Globus pallidus (tissue), 1 donor: ENCODE measurements at regions not wholly inside any gene's neighbourhood (a gene's known extent, or its start where the extent isn't known, plus 50 kb on each side); places are given as distances from the start of the nearest gene placed in this dataset.
"Not testable (repeated sequence)": the region's sequence is repeated elsewhere in the genome, so short reads cannot be mapped to it uniquely, and the experiment has no call there.

Source experiments
- DNase-seq: peaks from one replicate; pipeline ENCODE4 v3.0.0-alpha.2; 2015; ENCODE audit warnings: low spot score

DNA sequence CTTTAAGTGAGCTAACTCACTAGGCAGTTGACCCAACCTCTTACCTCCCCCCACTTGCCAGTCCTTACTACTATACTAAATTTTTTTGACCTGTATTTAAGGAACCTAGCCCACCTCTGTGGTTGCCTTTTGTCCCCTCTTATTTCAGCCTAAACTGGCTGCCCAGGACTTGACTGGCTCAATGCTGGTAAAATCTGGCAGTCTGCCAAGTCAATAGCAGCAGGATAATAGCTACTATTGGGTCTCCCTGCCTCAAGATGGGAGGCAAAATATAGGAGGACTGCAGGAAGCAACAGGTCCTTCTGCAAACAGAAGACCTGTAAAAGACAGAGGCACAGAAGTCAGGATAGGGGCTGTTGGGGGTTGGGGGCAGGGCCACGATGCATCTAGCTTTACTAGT, 144.2 kb upstream of the POGK start:
- no peak for DNase-seq

DNA sequence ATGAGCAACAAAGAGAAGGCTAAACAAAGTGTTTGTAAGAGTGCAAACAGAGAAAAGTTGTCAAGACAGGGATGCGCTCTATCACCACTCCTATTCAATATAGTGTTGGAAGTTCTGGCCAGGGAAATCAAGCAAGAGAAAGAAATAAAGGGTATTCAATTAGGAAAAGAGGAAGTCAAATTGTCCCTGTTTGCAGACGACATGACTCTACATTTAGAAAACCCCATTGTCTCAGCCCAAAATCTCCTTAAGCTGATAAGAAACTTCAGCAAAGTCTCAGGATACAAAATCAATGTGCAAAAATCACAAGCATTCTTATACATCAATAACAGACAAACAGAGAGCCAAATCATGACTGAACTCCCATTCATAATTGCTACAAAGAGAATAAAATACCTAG, 143.4 kb upstream of the POGK start:
- DNase-seq: not testable (repeated sequence)

DNA sequence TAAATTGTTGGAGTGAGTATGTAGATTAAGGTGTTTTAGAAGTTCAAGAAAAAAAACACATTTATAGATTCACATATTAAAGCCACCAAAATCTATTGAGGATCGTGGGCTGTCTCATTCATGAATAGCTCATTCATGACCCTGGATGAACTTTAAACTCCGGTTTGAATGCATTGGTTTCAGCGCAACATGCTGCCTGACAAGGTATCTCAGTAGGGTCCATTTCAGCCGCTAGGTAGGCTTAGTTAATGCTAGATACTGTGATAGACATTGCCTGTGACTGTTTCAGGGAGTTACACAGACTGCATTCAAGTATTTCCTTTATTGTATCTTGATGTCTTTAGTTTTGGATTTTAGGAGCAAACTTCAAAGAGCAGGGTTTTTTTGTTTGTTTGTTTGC, 140.5 kb upstream of the POGK start:
- DNase-seq: no peak

DNA sequence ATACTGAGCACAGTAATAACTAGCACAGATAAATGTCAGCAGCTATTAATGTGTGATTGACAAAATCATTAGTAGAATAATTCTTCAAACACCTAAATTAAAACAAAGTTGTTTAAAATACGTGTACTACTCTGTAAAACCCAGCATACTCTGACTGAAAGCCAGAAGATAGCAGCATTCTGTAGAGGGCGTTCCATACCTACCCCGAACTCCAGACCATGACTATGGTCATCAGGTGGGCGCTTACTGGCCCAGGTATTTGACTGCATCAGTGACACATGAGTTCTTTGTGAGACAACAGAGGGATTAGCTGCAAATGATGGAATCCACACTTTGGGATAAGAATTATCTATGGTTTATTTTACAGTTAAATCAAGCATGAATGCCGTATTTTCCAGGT, 139.7 kb upstream of the POGK start:
- no peak for DNase-seq

DNA sequence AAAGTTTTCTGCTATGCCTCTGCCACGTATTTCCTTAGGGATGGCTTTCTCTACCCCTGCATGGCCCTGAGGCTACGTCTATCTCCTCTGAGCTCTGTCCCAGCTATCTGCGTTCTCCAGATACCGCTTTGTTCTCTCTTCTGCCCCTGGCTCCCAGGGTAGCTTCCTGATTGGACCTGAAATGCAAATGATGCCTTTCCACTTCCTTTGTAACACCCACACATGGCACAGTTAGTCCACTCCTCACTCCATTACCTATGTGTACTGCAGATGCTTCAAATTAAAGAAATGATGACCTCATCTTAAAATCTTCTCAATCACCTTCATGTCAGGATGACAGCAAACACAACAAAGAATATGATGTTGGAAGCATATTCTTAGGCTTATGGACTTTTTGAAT, 138.6 kb upstream of the POGK start:
- no peak for DNase-seq

DNA sequence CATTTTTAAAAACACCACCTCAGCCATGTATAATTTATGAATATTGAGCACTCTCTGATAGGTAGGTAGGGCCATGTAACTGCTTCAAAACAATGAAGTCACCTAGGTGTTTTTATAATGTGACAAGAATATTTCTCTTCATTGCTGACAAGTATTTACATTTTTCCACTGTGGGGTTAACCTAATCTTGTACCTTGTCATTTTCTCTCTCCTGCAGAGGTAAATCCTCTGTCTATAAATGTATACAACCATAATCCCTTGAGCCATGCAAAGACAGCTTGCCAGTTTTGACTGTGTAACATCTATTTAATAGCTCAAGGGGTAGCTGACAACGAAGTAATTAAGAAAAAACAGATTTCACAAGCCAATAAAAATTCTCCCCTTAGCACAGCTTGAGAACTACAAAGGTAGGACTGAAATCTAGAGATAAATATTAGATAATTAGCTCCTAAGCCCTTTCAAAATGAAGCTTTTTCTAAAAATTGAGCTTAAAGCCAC, 137.6 kb upstream of the POGK start:
- no peak for DNase-seq

DNA sequence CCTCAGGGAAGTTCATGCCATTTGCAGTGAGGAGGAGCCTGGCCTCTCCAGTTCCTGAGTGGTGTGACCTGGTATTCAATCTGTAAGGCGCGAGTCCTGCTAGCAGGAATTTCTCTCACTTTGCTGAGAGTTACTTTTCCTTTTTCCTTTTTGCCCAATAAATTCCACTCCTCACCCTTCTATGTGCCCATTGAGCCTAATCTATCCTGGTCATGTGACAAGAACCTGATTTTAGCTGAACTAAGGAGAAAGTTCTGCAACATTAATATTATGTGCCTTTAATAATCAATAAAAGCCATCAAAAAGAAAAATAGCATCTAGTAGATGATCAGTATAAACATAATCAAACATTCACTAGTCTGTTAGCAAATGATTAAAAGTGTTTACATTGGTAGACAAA, 136.1 kb upstream of the POGK start:
- DNase-seq: no peak

DNA sequence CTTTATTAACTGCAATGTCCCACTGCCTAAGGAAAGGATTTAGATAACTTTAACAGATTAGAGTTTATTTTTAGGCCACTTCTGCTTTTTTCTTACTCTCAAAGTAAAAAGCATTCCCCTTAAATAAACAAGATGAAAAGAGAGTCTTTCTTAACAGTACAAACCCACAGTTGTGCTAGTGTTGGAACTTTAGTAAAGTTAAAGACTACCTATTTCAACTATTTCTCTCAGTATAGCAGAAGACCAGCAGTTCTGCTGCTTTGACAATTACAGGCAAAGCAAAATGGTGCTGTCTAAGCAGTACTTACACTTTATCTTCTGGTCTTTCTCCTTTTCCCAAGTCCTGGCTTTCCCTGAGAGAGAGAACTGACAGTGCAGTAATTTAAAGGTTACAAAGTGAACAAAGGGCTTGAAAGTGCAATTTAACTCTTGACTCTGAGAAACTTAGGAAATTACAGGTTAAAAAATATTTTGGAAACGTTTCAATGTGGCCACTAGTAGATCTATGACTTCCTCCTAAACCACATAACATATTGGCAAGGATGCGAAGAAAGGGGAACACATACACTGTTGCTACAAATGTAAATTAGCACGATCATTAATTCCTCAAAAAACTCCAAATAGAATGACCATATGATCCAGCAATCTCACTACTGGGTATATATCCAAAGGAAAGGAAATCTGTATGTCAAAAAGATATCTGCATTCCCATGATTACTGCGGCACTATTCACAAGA, 135.4 kb upstream of the POGK start:
- DNase-seq: no peak

DNA sequence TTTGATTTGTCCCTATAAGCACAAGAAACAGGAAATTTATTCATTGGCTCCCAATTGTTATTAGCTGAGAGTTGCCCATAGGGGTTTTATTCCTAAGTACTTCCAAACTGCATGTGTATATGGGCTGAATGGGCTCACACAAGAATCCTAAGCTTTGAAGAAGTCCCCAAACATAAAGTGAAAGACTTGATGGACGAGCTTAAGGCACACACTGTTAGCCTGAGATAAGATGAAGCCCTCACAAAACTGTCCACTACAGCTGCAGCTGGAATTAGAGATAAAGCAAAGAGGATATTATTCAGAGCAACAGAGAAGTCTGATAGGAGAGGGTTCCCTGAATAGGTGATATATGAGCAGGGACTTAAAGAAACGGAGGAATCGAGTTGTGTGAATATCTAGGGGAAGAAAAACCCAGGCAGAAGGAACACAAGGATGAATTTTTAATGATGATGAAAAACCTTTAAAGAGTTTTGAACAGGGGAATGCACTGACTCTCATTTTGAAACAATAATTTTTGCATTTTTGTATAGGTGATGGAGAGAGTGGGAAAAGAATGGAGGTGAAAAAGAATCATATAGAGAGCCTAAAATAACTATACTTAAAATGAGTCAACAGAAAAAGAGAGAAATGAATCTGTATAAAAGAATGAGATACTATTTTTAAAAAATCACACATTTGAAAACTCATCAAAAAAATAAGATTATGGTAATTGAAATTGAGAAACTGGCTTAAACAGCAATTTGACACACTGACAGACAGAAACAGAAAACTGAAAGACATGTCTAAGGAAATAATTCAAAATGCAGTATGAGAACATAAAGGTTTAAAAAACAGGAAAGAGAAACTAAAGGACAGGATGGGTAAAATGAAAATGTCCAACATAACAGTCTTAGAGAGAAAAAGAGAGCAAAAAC, 133.6 kb upstream of the POGK start:
- no peak for DNase-seq

DNA sequence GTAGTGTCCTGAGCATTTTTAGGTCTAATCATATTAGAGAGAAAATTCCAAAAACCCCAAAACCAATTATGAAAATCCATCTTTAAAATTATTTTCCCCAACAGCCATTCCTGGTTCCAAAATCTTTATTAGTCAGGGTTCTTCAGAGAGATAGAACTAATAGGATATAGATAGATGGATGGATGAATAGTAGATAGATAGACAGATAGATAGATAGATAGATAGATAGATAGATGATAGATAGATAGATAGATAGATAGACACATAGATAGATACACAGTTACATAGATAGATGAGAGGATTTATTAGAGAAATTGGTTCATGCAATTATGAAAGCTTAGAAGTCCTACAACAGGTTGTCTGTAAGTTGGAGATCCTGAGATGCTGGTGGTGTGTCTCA, 122.7 kb upstream of the POGK start:
- no peak for DNase-seq

DNA sequence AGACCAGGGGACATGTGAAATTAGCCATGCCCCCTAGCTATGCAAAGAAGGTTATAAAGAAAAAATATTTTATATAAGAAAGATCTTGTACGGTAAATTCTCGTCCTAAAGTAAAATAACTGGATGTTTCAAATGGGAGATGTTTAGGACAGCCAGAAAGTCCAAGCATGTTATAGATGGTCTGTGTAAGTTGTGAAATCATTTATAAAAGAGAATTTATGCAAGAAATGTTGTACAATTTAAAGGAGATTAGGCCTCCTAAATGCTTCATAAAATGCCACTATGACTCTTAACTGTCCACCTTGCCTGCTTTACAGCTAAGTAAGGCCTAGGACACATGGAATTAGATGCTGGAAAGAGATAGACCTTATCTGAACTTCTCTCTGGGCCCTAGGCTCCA, 118.1 kb upstream of the POGK start:
- no peak for DNase-seq

DNA sequence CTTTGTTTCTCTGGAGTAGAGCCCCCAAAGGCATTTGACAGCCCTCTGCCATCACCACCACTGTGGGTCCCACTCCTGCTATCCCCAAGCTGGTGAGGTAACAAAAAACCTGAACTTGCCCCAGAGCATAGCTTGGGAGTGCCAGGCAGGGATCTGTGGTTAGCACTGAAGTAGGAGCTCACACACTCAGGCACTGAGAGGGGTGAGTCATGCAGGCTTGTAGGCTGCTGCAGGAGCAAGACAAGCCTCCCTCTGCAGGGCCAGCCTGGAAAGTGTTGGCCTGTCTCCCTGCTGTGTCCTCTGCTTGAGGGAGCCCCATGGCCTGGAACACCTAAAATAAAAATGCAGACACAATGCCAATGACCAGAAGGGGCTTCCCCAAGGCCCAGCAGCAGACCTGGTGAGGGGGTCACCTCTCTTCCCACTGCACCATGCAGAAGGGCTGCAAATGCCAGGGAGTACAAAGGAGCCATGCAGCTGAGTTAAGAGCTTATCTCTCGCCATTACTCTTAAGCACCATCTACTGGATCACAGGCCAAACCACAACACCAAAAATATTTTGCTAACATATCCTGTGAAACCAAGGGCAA, 108.9 kb upstream of the POGK start:
- no peak for DNase-seq

DNA sequence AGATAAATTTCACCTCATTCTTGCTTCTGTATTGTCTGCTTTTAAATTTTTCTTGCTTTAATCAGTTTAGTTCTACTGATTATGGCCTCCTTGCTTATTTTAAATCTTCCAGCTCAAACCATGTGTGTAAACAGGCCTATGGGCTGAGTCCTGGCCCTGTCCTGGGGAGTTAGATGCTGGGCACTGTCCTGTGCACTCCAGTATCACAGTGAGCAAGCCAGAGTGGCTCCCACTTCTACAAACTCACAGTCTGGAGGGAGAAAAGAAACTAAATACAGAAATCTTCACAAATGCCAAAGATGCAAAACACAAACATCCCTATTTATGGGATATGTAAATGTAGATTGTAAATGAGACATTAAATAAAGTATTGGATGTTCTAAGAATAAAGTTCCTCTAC, 101.1 kb upstream of the POGK start:
- DNase-seq: no peak

DNA sequence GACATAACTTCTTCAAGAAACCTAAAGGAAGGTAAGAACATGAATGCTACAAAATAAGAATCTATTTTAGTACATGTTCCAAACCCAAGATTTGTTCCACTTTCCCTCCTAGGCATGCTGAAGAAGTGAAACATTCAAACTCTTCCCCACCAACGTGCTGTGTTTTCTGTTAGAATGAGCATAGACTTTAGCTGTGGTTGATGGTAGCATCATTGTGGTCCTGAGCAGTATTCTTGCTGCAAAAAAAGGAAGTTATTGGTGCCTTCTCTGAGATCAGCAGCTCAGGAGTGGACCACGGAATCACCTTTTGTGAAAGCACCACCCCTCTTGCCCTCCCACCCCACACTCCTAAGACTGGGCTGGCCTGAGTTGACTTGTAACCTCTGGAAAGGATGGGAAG, 100.4 kb upstream of the POGK start:
- no peak for DNase-seq

DNA sequence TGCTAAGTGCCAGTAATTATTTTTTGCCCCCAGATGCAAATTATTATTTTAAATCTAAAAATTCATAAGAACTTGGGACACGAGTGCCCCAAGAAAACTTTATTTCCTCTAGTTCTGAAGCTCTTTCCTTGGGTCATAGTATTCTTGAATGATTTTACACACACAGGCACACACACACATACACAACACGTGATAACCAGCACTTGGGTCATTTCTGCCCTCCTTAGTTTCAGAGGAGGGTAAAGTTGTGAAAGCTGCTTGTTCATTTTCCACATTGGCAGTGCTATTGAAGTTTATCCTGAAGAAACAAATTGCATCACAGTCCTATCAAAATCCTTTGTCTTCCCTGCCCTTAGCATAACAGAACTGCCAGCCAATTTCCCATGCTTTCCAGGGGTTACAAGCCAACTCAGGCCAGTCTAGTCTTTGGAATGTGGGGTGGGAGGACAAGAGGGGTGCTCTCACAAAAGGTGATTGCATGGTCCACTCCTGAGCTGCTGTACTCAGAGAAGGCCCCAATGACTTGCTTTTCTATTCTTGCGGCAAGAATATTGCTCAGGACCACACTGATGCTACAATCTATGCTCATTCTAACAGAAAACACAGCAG, 98.5 kb upstream of the POGK start:
- DNase-seq: no peak

DNA sequence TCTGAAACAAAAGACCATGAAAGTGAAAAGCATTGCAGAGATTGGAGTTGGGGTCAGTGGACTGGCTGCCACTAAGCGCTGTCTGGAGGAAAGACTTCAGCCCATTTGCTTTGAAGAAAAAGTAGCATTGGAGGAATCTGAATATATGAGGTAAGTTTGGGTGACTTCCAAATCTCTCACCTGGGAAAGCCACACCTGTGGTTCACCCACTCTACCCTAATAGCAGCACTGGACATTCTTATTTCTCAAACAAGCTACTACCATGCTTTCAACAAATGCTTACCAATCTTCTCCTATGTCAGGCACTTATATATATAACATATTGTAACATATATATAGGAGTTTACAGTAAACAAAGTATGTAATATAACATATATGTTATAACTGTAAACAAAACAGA, 76.0 kb upstream of the POGK start:
- DNase-seq: no peak

DNA sequence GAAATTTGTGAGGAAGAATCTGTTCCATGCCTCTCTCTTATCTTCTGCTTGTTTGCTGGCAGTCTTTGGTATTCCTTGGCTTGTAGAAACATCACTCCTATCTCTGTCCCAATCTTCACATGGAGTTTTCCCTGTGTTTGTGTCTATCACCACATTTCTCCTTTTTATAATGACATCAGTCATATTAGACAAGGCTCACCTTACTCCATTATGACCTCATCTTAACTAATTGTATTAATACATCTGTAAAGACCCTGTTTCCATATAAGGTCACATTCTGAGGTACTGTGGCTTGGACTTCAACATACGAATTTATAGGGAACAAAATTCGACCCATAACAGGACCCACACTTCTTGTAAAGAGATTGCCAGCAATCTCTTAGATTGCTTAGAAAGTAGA, 72.3 kb upstream of the POGK start:
- DNase-seq: no peak

DNA sequence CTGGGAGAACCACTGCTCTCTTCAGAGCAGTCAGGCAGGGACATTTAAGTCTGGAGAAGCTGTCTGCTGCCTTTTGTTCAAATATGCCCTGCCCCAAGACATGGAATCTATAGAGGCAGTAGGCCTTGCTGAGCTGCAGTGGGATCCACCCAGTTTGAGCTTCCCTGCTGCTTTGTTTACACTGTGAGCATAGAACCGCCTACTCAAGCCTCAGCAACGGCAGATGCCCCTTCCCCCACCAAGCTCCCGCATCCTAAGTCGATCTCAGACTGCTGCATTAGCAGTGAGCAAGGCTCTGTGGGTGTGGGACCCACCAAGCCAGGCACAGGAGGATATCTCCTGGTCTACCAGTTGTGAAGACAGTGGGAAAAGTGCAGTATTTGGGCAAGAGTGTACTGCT, 54.6 kb upstream of the POGK start:
- not testable (repeated sequence) for DNase-seq

DNA sequence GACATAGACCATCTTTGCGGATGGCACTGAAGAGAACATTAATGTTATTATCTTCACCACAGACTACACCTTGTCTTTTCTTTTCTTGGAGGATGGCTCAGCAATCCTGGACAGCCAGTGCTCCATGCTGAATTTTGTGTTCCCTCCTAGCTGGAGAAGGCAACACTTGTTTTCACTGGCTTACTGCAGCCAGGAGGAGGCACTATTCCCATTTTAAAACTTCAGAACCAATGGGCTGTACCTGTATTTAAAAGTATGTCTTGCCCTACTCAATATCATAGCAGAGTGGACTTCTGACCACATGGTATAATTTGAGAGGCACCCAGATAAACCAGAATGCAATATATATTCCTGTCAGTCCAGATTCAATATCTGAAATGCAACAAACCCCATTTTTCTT, 53.3 kb upstream of the POGK start:
- no peak for DNase-seq

DNA sequence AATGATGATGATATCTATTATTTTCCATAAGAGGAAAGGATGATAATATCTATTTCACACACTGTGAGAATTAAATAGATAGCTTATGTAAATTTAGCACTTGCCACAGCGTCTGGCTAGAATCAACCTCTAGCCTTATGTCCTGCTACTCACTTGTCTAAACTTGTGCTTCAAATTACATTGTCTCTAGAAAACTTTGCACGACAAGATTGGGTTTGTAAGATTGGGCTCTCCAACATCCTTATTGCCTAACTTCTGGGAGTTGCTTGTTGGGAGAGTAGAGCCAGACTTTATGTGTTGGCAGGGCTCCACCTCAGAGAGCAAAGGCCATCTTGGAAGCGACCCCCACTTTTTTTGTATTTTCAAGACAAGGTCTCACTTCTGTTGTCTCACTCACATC, 50.0 kb upstream of the POGK start:
- DNase-seq: no peak
